GM12865 (cell line): ENCODE measurements at regions not wholly inside any gene's neighbourhood (a gene's known extent, or its start where the extent isn't known, plus 50 kb on each side); places are given as distances from the start of the nearest gene placed in this dataset.

Experiments used
- DNase-seq: peaks from one replicate; pipeline ENCODE4 v3.0.0; 2010; ENCODE audit warnings: low read depth
- H3K4me3 ChIP-seq: 2 replicates; pipeline ENCODE4 v1.5.1; 2011; ENCODE audit warnings: mild to moderate bottlenecking, low read depth, low read length, control low read depth
- CTCF ChIP-seq: IDR thresholded peaks from 2 replicates; pipeline ENCODE4 v1.5.1; 2011; ENCODE audit warnings: low read length, control low read depth, low read depth, inconsistent platforms; ENCODE audit not compliant: insufficient read depth; ENCODE audit errors: missing control alignments

- no peak overlapping the region for H3K4me3 ChIP-seq
- DNase-seq, result no peak
- TF ChIP-seq CTCF, result no peak
Observed at GRCh38 chr4:155524926-155525455, 141.7 kb upstream of the GUCY1A1 start.

GRCh38 chr4:155523358-155523757 lies 143.3 kb upstream of the GUCY1A1 start:
- TF ChIP-seq CTCF, result no peak
- H3K4me3 ChIP-seq, result no peak overlapping the region
- DNase-seq, result no peak

GRCh38 chr4:155522201-155522600 lies 144.4 kb upstream of the GUCY1A1 start:
- H3K4me3 ChIP-seq, result no peak overlapping the region
- DNase-seq, result no peak
- no peak for TF ChIP-seq CTCF

- no peak for DNase-seq
- no peak for TF ChIP-seq CTCF
- H3K4me3 ChIP-seq, result no peak overlapping the region
Observed at GRCh38 chr4:155521382-155521781, 144.6 kb upstream of the MAP9 start.

- DNase-seq, result no peak
- TF ChIP-seq CTCF, result no peak
- no peak overlapping the region for H3K4me3 ChIP-seq
Observed at GRCh38 chr4:155515444-155516075, 138.8 kb upstream of the MAP9 start.

GRCh38 chr4:155514628-155515027 lies 137.9 kb upstream of the MAP9 start:
- no peak overlapping the region for H3K4me3 ChIP-seq
- DNase-seq, result no peak
- TF ChIP-seq CTCF, result no peak

GRCh38 chr4:155512817-155513216 lies 136.1 kb upstream of the MAP9 start:
- no peak for TF ChIP-seq CTCF
- no peak for DNase-seq
- H3K4me3 ChIP-seq, result no peak overlapping the region
